Stimulated activated naive CD8-positive, alpha-beta T cell treated with anti-CD3 and anti-CD28 coated beads, Interleukin-15, amount 100 ng/mL, for 72 hours (primary cell): ENCODE measurements at regions not wholly inside any gene's neighbourhood (a gene's known extent, or its start where the extent isn't known, plus 50 kb on each side); places are given as distances from the start of the nearest gene placed in this dataset.
"Not testable (repeated sequence)": the region's sequence is repeated elsewhere in the genome, so short reads cannot be mapped to it uniquely, and the experiment has no call there.

Experiments
- ATAC-seq: fragments of 150-1000 bp; cut with Tn5 transposase; 2 replicates; pipeline ENCODE4 v1.10.0; 2021; ENCODE audit warnings: mild to moderate bottlenecking, moderate library complexity
- DNase-seq, 2 donors: peaks; one replicate each; pipeline ENCODE4 v3.0.0; 2021 to 2022
- H3K27ac Mint-ChIP-seq, 2 donors: one replicate each; pipeline ENCODE4 v1.8.0; 2022; ENCODE audit warnings: mild to moderate bottlenecking in 2 of 2, mixed read lengths in 2 of 2, moderate library complexity in 2 of 2
- H3K27me3 Mint-ChIP-seq: one replicate; pipeline ENCODE4 v1.8.0; 2022; ENCODE audit warnings: mixed read lengths
- H3K4me1 Mint-ChIP-seq: one replicate; pipeline ENCODE4 v1.8.0; 2022; ENCODE audit warnings: mild to moderate bottlenecking, mixed read lengths
- H3K4me3 Mint-ChIP-seq, 2 donors: one replicate each; pipeline ENCODE4 v1.8.0; 2022; ENCODE audit warnings: mild to moderate bottlenecking in 2 of 2, mixed read lengths in 2 of 2, moderate library complexity in 1 of 2
- H3K9me3 Mint-ChIP-seq, 2 donors: one replicate each; pipeline ENCODE4 v1.8.0; 2022; ENCODE audit warnings: mixed read lengths in 2 of 2

DNA sequence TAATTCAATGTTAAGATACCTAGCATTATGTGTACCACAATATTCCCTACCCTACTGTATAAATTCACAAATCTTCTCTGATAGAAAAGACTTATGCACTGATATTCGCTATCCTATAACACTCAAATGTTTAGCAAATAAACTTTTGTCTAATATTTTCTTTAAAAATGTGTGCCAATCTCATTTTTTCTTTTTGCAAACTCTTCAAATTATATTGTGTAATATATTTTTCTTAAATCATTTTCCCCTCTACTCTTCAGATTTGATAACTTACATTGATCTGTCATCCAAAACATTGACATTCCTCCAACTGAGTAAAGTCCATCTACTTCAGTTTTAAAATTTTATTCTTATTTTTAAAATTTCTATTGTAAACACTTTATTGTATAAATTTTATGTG lies 240.2 kb upstream of the CNTNAP2 start:
- Mint-ChIP-seq H3K27me3 (no peaks in the 10 kb centered on the region), H3K4me1 (no peaks in the 10 kb centered on the region), H3K27ac (peak overlapping the region in 1 of 2 donors; percentile 43), H3K4me3 (no peak overlapping the region), H3K9me3 (peaks cover 0 to 5% of the 10 kb centered on the region in 2 donors)
- DNase-seq (no peak), ATAC-seq (no peak)

GRCh38 chr7:145875267-145875666 lies 241.3 kb upstream of the CNTNAP2 start:
- Mint-ChIP-seq H3K27ac (no peak overlapping the region), H3K4me3 (no peak overlapping the region), H3K9me3 (no peaks in the 10 kb centered on the region), H3K4me1 (no peaks in the 10 kb centered on the region), H3K27me3 (no peaks in the 10 kb centered on the region)
- ATAC-seq (no peak), DNase-seq (no peak)

DNA sequence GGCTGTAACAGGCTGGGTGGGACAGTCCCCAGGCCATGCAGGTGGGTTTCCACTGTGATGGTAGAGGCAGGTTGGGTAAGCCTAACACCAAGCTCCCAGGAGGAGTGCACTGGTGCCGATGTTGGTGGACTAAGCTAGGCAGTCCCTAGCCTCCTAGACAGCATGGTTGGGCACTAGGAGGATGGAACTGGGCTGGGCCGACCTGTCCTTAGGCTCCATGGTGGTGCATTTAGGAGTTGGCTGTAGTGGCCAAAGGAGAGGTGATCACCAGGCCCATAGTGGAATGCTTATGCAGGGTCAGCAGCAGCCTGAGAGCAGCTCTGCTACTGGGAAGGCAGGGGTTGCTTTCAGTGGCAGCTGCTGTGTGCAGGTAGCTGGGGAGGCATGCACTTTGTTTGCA lies 247.7 kb upstream of the CNTNAP2 start:
- Mint-ChIP-seq H3K4me3 (no peak overlapping the region), H3K27me3 (no peaks in the 10 kb centered on the region), H3K9me3 (peaks cover 22 to 29% of the 10 kb centered on the region in 2 donors), H3K27ac (no peak overlapping the region), H3K4me1 (no peaks in the 10 kb centered on the region)
- DNase-seq (no peak), ATAC-seq (no peak)

GRCh38 chr7:145862212-145862611 lies 254.4 kb upstream of the CNTNAP2 start:
- no peak for DNase-seq
- H3K27me3 Mint-ChIP-seq, result no peaks in the 10 kb centered on the region
- ATAC-seq, result no peak
- H3K27ac Mint-ChIP-seq, result no peak overlapping the region
- no peaks in the 10 kb centered on the region for H3K4me1 Mint-ChIP-seq
- H3K4me3 Mint-ChIP-seq, result no peak overlapping the region
- peaks cover 20 to 36% of the 10 kb centered on the region in 2 donors for H3K9me3 Mint-ChIP-seq

DNA sequence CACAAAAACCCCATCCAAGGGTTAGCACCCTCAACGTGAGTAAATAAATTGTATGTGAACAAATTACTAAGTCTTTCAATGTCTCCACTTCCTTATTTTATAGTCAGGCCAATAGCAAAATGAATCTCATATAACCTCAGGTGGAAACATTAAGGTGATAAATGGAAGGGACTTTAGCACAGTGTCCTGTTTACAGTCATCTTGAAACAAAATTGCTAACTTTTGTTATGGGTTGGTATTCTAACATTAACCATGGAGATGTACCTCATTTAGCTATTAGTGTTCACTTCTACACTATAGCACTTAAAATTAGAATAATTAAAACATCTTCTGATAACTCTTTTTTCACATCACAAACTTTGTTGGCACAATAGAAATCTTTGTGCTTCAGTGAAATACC lies 255.8 kb upstream of the CNTNAP2 start:
- DNase-seq, result no peak
- Mint-ChIP-seq H3K27me3 (no peaks in the 10 kb centered on the region), H3K4me3 (no peak overlapping the region), H3K4me1 (no peaks in the 10 kb centered on the region), H3K27ac (no peak overlapping the region), H3K9me3 (peaks cover 8 to 40% of the 10 kb centered on the region in 2 donors)
- no peak for ATAC-seq

GRCh38 chr7:145850636-145851035 lies 266.0 kb upstream of the CNTNAP2 start:
- H3K4me3 Mint-ChIP-seq, result no peak overlapping the region
- H3K9me3 Mint-ChIP-seq, result peaks cover 10 to 13% of the 10 kb centered on the region in 2 donors
- DNase-seq (no peak), ATAC-seq (no peak)
- H3K27ac Mint-ChIP-seq, result no peak overlapping the region
- H3K27me3 Mint-ChIP-seq, result no peaks in the 10 kb centered on the region
- no peaks in the 10 kb centered on the region for H3K4me1 Mint-ChIP-seq

DNA sequence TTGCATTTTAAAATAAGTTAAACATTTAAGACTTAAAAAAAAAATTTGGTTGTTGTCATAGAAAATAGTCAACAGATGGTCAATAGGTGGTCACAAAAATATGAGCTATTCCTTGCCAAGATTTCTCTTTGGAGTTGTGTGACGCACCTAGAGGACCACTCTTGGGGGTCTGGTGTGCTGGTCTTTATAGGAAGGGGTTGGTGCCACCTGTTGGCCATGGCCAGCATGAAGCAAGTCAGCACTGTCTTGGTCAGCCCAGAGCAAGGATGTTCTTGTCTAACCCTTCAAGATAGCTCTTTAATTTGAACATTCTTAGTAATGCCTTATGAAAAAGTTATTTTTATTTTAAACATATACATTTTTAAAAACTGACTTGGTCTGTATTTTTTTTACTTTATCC lies 267.9 kb upstream of the CNTNAP2 start:
- Mint-ChIP-seq H3K27me3 (no peaks in the 10 kb centered on the region), H3K4me3 (no peak overlapping the region), H3K9me3 (peaks cover 0 to 6% of the 10 kb centered on the region in 2 donors), H3K27ac (no peak overlapping the region), H3K4me1 (no peaks in the 10 kb centered on the region)
- ATAC-seq, result no peak
- DNase-seq, result no peak

GRCh38 chr7:145845345-145845744 lies 271.3 kb upstream of the CNTNAP2 start:
- H3K4me3 Mint-ChIP-seq, result no peak overlapping the region
- no peaks in the 10 kb centered on the region for H3K27me3 Mint-ChIP-seq
- no peaks in the 10 kb centered on the region for H3K4me1 Mint-ChIP-seq
- no peak for DNase-seq
- no peak for ATAC-seq
- H3K27ac Mint-ChIP-seq, result no peak overlapping the region
- peaks cover 8% of the 10 kb centered on the region in 2 donors for H3K9me3 Mint-ChIP-seq

- Mint-ChIP-seq H3K4me1 (no peaks in the 10 kb centered on the region), H3K4me3 (no peak overlapping the region), H3K27ac (no peak overlapping the region), H3K27me3 (no peaks in the 10 kb centered on the region), H3K9me3 (peaks cover 15 to 23% of the 10 kb centered on the region in 2 donors)
- DNase-seq (no peak), ATAC-seq (no peak)
Measured at GRCh38 chr7:145839814-145840213, 276.8 kb upstream of the CNTNAP2 start.

DNA sequence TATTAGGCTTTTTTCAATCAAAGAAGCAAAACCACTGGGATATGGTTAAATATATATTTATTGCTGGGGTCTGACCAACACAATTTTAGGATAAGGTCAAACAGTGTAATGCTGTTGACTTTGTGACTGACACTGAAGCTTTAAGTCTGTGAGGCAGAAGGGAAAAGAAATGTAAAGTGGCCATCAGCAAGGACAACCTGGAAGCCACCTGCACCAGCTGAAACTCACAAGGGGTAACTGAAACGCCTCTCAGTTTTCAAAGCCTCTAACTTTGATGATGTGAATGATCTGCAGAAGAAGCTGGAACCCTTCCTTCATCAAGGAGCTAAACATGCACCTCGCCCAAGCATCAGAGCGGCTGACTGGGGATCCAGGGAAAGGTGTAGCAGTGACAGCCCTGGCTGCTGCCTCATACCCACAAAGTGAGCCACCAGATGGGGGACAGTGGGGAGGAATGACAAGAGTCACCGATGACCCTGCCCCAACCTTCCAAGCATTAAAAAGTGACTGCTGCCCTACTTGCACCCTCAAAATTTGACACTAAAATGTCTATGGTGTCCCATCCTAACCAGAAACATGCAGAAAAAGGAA lies 284.9 kb upstream of the CNTNAP2 start:
- ATAC-seq, result no peak
- no peaks in the 10 kb centered on the region for H3K4me1 Mint-ChIP-seq
- no peaks in the 10 kb centered on the region for H3K27me3 Mint-ChIP-seq
- no peak overlapping the region for H3K27ac Mint-ChIP-seq
- H3K4me3 Mint-ChIP-seq, result no peak overlapping the region
- peaks cover 11% of the 10 kb centered on the region in 2 donors for H3K9me3 Mint-ChIP-seq
- no peak for DNase-seq

DNA sequence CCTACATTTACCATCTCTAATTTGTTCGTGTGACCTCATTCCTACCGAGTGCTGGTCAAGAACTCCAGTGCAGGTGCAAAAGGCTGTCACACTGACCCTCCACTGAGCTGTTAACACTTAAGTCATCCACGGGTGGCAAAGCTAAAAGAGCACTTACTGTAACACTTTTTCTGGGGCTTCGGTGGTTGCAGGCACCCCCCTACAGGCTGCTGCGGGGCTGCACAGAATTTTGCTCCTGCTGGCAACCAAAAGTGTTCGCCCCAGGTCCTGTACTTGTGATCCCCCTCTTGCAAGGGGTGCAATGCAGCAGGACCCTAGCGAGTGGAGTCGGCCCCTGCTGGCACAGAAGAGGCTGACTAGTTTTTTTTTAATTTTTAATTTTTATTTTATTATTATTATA lies 298.9 kb upstream of the CNTNAP2 start:
- Mint-ChIP-seq H3K27ac (no peak overlapping the region), H3K9me3 (peaks cover 8 to 10% of the 10 kb centered on the region in 2 donors), H3K4me1 (no peaks in the 10 kb centered on the region), H3K27me3 (no peaks in the 10 kb centered on the region), H3K4me3 (no peak overlapping the region)
- no peak for ATAC-seq
- no peak for DNase-seq

- no peak for ATAC-seq
- H3K4me1 Mint-ChIP-seq, result no peaks in the 10 kb centered on the region
- H3K4me3 Mint-ChIP-seq, result no peak overlapping the region
- peaks cover 5 to 8% of the 10 kb centered on the region in 2 donors for H3K9me3 Mint-ChIP-seq
- no peak overlapping the region for H3K27ac Mint-ChIP-seq
- no peaks in the 10 kb centered on the region for H3K27me3 Mint-ChIP-seq
- no peak for DNase-seq
Measured at GRCh38 chr7:145812218-145812617, 304.4 kb upstream of the CNTNAP2 start.

DNA sequence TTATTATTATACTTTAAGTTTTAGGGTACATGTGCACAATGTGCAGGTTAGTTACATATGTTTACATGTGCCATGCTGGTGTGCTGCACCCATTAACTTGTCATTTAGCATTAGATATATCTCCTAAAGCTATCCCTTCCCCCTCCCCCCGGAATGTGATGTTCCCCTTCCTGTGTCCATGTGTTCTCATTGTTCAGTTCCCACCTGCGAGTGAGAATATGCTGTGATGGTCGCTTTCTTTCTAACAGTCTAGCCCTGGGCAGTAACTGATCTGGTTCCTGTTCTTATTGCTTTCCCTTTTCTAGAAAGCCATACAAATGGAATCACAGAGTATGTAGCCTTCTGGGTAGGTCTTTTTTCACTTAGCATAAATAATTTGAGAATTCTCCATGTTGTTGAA lies 311.1 kb upstream of the CNTNAP2 start:
- H3K27me3 Mint-ChIP-seq, DNase-seq, ATAC-seq, H3K9me3 Mint-ChIP-seq, H3K27ac Mint-ChIP-seq, H3K4me3 Mint-ChIP-seq, H3K4me1 Mint-ChIP-seq: not testable (repeated sequence)

GRCh38 chr7:145797507-145797906 lies 319.1 kb upstream of the CNTNAP2 start:
- ATAC-seq (no peak), DNase-seq (no peak)
- Mint-ChIP-seq H3K4me3 (no peak overlapping the region), H3K9me3 (peaks cover 0 to 7% of the 10 kb centered on the region in 2 donors), H3K4me1 (no peaks in the 10 kb centered on the region), H3K27me3 (no peaks in the 10 kb centered on the region), H3K27ac (no peak overlapping the region)

DNA sequence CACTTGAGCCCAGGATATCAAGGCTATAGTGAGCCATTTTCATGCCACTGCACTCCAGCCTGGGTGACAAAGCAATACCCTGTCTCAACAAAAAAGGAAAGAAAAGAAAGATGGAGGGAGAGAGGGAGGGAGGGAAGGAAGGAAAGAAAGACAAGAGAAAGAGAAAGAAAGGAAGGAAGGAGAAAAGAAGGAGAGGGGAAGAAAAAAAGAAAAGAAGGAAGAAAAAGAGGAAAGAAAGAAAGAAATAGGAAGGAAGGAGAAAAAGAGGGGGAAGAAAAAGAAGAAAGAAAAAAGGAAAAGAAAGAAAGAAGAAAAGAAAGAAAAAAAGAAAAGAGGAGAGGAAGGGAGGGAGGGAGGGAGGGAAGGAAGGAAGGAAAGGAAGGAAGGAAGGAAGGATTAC lies 321.5 kb upstream of the CNTNAP2 start:
- Mint-ChIP-seq H3K4me3 (no peak overlapping the region), H3K27ac (no peak overlapping the region), H3K27me3 (no peaks in the 10 kb centered on the region), H3K9me3 (no peaks in the 10 kb centered on the region), H3K4me1 (no peaks in the 10 kb centered on the region)
- DNase-seq (no peak), ATAC-seq (no peak)

- Mint-ChIP-seq H3K4me3 (no peak overlapping the region), H3K27ac (no peak overlapping the region), H3K27me3 (no peaks in the 10 kb centered on the region), H3K9me3 (peaks cover 0 to 3% of the 10 kb centered on the region in 2 donors), H3K4me1 (no peaks in the 10 kb centered on the region)
- ATAC-seq (no peak), DNase-seq (no peak)
Measured at GRCh38 chr7:145784809-145785780, 331.5 kb upstream of the CNTNAP2 start.
